Activated naive CD4-positive, alpha-beta T cell treated with anti-CD3 and anti-CD28 coated beads, Interleukin-2, amount 10 ng/mL, durations not matched to agents 7 days and 5 days (primary cell): ENCODE measurements at regions not wholly inside any gene's neighbourhood (a gene's known extent, or its start where the extent isn't known, plus 50 kb on each side); places are given as distances from the start of the nearest gene placed in this dataset.

Source experiments
- CTCF ChIA-PET: fragments of 350-600 bp; sonication (Branson Sonifier 250); formaldehyde crosslinking; loops from one replicate; lab custom pipeline; 2021; ENCODE audit warnings: antibody characterized with exemption; lab: Charles Lee
- DNase-seq: peaks from one replicate; pipeline ENCODE4 v3.0.0-alpha.2; 2020
- H3K27ac Mint-ChIP-seq: one replicate; pipeline ENCODE4 v1.8.0; 2021; ENCODE audit warnings: mild to moderate bottlenecking, moderate library complexity, mixed read lengths
- H3K27me3 Mint-ChIP-seq: one replicate; pipeline ENCODE4 v1.8.0; 2021; ENCODE audit warnings: mild to moderate bottlenecking, mixed read lengths
- H3K36me3 Mint-ChIP-seq: one replicate; pipeline ENCODE4 v1.8.0; 2021; ENCODE audit warnings: mixed read lengths
- H3K4me1 Mint-ChIP-seq: one replicate; pipeline ENCODE4 v1.8.0; 2021; ENCODE audit warnings: mixed read lengths
- H3K4me3 Mint-ChIP-seq: one replicate; pipeline ENCODE4 v1.8.0; 2021; ENCODE audit warnings: mild to moderate bottlenecking, moderate library complexity, mixed read lengths
- H3K9me3 Mint-ChIP-seq: one replicate; pipeline ENCODE4 v1.8.0; 2021; ENCODE audit warnings: mixed read lengths

- no peak for DNase-seq
- Mint-ChIP-seq H3K27ac (no peak overlapping the region), H3K27me3 (no peaks in the 10 kb centered on the region), H3K9me3 (peaks cover 6% of the 10 kb centered on the region), H3K36me3 (peaks cover 9% of the 10 kb centered on the region), H3K4me3 (no peak overlapping the region), H3K4me1 (peaks cover 54% of the 10 kb centered on the region)
- CTCF ChIA-PET = interaction anchor here (1.4 kb wide), 1 partner anchor 177 kb away, joined by 4 read pairs; no protein-coding TSS in a partner anchor
Observed at GRCh38 chr16:10332775-10333174, 53.1 kb upstream of the ATF7IP2 start.

- peak; percentile 23 for DNase-seq
- H3K4me1 Mint-ChIP-seq = peaks cover 51% of the 10 kb centered on the region
- peak overlapping the region; percentile 6 for H3K27ac Mint-ChIP-seq
- H3K27me3 Mint-ChIP-seq = no peaks in the 10 kb centered on the region
- H3K9me3 Mint-ChIP-seq = peaks cover 3% of the 10 kb centered on the region
- CTCF ChIA-PET = interaction anchor here (1.4 kb wide), 1 partner anchor 176 kb away, joined by 4 read pairs; no protein-coding TSS in a partner anchor
- H3K4me3 Mint-ChIP-seq = no peak overlapping the region
- peaks cover 6% of the 10 kb centered on the region for H3K36me3 Mint-ChIP-seq
Observed at GRCh38 chr16:10333321-10334032, 52.4 kb upstream of the ATF7IP2 start.

- Mint-ChIP-seq H3K27ac (no peak overlapping the region), H3K36me3 (peaks cover 7% of the 10 kb centered on the region), H3K9me3 (peaks cover 17% of the 10 kb centered on the region), H3K27me3 (no peaks in the 10 kb centered on the region), H3K4me1 (peaks cover 36% of the 10 kb centered on the region), H3K4me3 (no peak overlapping the region)
- CTCF ChIA-PET = interaction anchor here (0.7 kb wide), 1 partner anchor 45 kb away, joined by 3 read pairs; no protein-coding TSS in a partner anchor
- no peak for DNase-seq
Observed at GRCh38 chr16:10335681-10336080, 50.2 kb upstream of the ATF7IP2 start.
